HG03139 (cell line): ENCODE measurements at regions not wholly inside any gene's neighbourhood (a gene's known extent, or its start where the extent isn't known, plus 50 kb on each side); places are given as distances from the start of the nearest gene placed in this dataset.
"Not testable (repeated sequence)": the region's sequence is repeated elsewhere in the genome, so short reads cannot be mapped to it uniquely, and the experiment has no call there.

Source experiments
- ATAC-seq: cut with Tn5 transposase; IDR thresholded peaks from one replicate; pipeline ENCODE4 v1.9.1; 2021; ENCODE audit not compliant: unreplicated experiment

DNA sequence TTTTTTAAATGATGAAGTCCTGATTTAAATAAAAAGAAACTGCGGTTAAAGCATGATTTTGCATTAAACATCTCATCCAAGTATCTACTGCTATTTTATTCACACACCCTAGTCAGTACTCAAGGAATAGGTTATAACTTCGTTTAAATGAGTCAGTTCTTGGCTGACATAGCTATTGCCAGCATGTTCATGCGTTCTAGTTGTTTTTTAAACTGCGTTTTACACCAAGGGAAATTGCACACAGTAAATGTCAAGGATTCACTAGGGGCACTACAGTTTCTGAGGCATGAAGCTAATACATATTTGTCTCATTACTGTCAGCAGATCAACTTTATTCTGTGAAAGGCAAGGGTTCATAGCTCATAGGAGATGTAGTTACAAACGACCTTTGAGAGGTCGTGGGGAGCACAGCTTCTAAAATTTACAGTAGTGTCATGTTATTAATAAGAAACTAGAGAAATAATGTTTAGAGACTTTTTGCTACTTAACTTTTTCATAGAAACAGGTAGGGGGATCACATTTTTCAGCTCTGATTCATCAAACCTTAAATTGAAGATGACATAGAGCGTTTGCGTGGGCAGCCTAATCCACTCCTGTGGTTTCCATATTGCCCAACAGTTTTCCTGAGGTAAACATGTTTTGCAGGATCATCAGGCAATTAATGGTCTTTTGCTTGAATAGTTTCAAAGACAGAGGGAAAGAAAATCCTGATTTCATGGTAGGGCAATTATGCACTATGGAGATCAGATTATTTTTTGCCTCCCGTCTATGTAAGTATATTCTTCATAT is 2222.7 kb upstream of the WWC1 start:
- ATAC-seq = no peak

GRCh38 chr5:166073901-166074581 is 2217.4 kb upstream of the WWC1 start:
- no peak for ATAC-seq

DNA sequence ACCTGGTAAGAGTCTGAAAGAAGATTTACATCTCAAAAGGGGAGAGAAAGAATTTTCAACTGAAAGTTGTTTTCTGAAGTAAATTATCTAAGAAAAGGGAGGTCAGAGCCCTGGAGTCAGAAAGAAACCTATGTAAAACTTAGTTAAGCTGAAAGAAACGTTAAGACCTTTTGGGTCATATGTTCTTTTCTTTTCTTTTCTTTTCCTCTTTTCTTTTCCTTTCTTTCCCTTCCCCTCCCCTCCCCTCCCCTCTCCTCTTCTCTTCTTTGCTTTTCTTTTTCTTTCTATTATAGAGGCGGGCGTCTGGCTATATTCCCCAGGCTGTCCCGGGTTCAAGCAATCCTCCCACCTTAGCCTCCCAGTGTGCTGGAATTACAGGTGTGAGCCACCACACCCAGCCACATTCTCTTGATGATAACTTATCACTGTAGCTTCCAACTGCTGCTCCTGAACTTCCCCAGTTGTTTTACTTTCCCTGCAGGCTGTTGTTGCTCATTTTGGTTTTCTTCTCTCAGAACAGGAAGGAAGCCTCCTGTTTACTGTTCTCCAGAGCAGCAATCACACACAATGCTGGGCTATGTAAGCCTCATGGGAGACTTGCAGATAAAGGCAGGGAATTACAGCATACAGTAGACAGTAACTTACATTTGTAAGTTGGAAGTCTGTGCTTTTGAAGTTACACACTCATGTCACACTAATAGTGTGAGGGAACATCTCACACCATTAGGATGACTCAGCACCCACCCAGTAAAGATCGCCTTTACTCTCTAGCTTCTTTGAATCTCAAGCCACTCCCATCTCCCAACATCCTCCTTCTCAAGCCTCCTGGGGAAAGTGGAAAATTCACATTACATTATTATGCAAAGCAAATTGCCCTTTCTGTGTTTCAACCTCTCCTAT is 2216.6 kb upstream of the WWC1 start:
- no peak for ATAC-seq

DNA sequence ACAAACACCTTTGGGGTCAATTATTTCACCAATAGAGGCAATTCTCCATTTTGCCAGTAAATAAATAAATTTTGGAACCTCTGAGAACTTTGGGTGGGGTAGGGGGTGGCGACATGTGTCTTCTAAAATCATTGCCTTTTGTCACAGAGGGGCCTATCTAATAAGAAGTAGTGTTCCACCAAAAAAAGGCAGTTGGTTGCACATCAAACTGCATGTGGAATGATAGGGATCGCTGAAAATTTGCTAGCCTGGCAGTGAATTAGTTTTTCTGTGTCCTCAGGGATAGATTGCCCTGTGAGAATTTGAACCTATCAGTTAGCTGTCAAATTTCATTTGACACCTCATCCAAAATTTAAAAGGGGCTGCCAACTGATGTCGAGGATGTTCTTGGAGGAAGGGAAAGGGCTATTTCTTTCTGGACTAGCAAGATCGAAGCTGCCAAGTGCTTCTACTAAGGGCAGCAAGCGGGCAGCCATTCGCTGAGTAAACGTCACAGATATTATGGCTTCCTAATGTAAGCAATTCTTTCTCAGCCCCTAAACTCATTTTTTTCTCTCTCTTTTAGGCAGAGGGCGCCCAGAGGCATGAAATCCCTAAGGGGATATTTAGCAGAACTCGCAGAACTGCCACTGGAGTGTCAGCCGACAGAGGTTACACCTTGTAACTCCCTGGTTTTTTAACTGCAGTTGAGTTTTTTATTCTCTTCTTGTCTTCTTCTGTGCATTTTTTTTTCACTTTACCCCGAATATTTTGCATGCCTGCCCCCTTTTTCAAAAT is 2208.1 kb upstream of the WWC1 start:
- ATAC-seq = no peak

- no peak for ATAC-seq
Measured at GRCh38 chr5:166086568-166086967, 2204.9 kb upstream of the WWC1 start.

- no peak for ATAC-seq
Measured at GRCh38 chr5:166088389-166089039, 2202.9 kb upstream of the WWC1 start.

DNA sequence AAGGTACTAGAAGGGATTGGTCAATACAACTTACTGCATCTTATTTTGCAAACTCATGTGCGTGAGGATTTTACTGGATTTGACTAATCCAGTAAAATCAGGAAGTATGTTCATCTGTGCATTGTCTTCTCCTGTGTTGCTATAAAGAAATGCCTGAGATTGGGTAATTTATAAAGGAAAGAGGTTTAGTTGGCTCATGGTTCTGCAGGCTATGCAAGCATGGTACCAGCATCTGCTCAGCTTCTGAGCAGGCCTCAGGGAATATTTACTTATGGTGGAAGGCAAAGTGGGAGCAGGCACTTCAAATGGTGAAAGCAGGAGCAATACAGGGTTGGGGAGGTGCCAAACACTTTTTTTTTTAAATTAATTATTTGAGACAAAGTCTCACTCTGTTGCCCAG is 2199.5 kb upstream of the WWC1 start:
- no peak for ATAC-seq

- ATAC-seq = no peak
Measured at GRCh38 chr5:166093312-166093711, 2198.1 kb upstream of the WWC1 start.

- no peak for ATAC-seq
Measured at GRCh38 chr5:166102947-166103346, 2188.5 kb upstream of the WWC1 start.

- ATAC-seq = no peak
Measured at GRCh38 chr5:166111021-166111420, 2180.4 kb upstream of the WWC1 start.

DNA sequence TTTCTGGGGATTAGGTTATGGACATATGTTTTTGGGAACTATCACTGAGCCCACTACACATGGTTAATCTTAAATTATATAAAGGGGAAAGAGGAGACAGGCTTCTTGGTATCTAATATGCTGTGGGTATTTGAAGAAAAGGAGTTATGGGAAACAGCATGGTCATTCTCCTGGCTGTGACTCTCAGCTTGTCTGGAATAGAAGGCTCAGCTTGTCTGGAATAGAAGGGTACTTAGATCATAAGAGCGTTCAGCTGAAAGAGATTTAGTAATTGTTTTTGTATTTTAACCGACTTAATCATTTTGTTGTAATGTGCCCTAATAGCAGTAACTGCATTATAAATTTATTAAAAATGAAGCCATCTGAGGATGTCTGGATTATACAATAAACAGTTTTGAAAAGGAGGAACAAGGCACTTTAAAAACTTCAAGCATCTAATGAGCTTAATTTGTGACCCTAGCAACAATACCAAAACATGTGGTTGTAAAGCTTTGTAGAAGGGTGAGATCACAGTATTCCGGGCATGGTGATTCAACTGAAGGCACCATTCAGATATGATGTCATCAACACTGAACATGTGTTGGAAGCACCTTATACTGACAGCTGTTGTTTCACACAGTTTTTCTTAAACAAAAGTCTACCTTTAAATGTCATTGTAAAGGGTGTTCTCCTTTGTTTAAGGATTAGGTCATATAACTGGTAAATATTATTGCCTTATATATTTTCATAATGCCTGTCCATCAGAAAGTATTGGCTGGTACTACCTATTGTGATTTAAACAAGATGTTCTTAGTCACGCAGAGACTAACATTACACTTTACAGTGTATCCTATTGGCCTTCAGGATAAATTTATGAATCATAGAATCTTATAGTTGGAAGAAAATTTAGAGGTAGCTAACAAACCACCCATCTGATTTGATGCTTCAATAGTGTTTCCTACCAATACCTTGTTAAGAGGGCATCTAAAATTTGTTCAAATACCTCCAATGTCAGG is 2174.1 kb upstream of the WWC1 start:
- no peak for ATAC-seq

DNA sequence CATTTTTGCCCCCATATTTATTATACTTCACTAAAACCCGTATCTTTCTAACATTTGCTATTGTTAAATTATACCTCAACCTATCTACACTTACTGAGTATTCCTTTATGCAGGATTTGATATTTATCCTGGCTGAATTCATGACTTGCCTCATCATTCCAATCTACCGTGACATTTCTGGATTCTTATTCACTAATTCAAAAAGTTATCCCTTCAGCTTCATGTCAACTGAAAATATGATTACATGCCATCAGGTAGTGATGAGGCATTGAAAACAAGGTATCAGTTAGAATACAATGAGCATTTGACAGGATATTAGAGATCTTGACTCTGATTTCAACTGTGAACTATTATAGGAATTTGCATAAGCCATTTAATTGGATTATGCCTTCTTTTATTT is 2171.9 kb upstream of the WWC1 start:
- ATAC-seq = no peak

DNA sequence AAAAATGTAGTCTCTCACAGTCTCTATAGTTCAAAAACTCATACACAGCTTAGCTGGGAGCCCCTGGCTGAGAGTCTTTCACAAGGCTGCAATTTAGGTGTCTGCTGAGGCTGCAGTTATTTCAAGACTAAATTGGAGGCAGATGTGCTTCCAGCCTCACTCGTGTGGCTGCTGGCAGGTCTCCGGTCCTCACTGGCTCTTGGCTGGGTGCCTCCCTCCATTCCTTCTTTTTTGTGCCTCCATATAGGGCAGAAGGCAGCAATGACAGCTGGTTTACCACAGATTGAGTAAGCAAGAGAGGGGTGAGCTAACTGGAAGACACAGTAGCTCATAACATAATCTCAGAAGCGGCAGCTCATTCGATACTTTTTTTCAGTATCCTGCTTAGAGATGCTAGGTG is 2167.7 kb upstream of the WWC1 start:
- ATAC-seq = no peak

DNA sequence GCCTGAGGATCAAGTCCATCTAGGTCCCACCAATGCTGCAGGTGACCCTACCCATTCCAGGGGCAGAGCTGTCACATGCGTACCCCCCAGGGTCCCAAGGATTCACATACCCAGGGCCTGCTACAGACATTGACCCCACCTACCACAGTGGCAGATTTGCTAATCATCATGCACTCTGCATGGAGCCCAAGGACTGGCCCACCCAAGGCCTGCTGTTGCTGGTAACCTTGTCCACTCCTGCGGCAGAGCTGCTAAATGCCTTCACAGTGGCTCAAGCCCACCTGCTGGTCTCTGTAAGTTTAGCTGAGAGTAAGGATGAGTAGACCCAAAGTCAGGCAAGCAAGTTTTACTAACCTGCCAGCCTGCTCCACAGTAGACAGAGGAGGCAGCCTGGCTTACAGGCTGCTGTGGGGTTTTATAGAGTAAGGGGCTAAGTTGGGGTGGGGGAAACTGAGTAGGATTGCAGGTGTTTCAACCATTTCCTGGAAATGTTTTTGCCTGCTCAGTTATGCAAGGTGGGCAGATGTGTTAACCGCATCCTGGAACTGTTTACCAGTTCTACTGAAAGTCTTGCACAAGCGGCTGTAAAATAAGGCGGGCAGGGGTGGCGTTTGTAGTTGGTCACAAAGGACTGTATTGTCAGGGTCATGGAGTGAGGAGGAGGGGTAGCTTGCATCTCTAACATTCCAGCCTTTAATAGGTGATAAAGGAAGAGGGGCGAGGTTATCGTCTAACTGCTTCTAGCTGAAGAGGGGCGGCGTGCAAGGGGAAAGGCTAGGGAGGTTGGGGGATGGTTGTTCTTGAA is 2163.5 kb upstream of the WWC1 start:
- no peak for ATAC-seq

DNA sequence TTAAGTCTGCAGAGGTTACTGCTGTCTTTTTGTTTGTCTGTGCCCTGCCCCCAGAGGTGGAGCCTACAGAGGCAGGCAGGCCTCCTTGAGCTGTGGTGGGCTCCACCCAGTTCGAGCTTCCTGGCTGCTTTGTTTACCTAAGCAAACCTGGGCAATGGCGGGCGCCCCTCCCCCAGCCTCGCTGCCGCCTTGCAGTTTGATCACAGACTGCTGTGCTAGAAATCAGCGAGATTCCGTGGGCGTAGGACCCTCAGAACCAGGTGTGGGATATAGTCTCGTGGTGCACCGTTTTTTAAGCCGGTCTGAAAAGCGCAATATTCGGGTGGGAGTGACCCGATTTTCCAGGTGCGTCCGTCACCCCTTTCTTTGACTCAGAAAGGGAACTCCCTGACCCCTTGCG is 2146.3 kb upstream of the WWC1 start:
- not testable (repeated sequence) for ATAC-seq

GRCh38 chr5:166163996-166164610 is 2127.3 kb upstream of the WWC1 start:
- ATAC-seq = no peak

DNA sequence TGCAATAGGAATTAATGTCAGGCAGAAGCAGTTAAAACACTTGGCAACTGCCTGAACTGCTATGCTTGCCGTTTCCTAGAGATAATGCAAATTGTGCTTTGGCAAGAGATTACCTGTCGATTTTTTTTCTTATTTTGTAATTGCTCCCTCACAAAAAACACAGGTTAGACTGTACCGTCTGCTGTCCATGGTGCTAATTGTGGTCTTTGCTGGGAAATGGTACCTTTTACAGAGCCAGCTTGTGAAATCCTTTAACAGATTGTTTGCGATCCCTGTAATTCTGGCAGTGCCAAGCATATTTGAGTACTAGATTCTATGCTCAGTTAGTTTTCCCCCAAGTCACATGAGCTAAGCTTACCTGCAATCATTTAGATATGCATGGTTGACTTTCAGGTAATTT is 2125.8 kb upstream of the WWC1 start:
- no peak for ATAC-seq

GRCh38 chr5:166166071-166166470 is 2125.4 kb upstream of the WWC1 start:
- no peak for ATAC-seq
